ENCODE measurements at regions not wholly inside any gene's neighbourhood (a gene's known extent, or its start where the extent isn't known, plus 50 kb on each side); places are given as distances from the start of the nearest gene placed in this dataset.

- Histone ChIP-seq H3K36me3 (no peaks in the 10 kb centered on the region), H3K27ac (no peak overlapping the region), H3K4me3 (no peak overlapping the region), H3K27me3 (no peaks in the 10 kb centered on the region), H3K9me3 (no peaks in the 10 kb centered on the region), H3K4me1 (no peaks in the 10 kb centered on the region)
- no peak for FAIRE-seq
- TF ChIP-seq, protein P1, sequence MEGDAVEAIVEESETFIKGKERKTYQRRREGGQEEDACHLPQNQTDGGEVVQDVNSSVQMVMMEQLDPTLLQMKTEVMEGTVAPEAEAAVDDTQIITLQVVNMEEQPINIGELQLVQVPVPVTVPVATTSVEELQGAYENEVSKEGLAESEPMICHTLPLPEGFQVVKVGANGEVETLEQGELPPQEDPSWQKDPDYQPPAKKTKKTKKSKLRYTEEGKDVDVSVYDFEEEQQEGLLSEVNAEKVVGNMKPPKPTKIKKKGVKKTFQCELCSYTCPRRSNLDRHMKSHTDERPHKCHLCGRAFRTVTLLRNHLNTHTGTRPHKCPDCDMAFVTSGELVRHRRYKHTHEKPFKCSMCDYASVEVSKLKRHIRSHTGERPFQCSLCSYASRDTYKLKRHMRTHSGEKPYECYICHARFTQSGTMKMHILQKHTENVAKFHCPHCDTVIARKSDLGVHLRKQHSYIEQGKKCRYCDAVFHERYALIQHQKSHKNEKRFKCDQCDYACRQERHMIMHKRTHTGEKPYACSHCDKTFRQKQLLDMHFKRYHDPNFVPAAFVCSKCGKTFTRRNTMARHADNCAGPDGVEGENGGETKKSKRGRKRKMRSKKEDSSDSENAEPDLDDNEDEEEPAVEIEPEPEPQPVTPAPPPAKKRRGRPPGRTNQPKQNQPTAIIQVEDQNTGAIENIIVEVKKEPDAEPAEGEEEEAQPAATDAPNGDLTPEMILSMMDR (IDR thresholded peaks at IDR 0.05), result no peak
- DNase-seq, result no peak
- intact Hi-C loops (cut with DNase I), result no loop called here
- no peak for ATAC-seq
Observed at GRCh38 chr20:52056203-52057062, 135.1 kb downstream of the ZFP64 start.

GRCh38 chr20:52054123-52054522 is 137.5 kb downstream of the ZFP64 start:
- intact Hi-C loops (cut with DNase I), result no loop called here
- no peaks in the 10 kb centered on the region for H3K36me3 ChIP-seq
- H3K9me3 ChIP-seq, result no peaks in the 10 kb centered on the region
- 95 to 99% methylated on average over 5 of the region's 5 CpGs for WGBS, 2 donors
- DNase-seq (no peak), FAIRE-seq (no peak), ATAC-seq (no peak)
- no peak overlapping the region for H3K27ac ChIP-seq
- no peaks in the 10 kb centered on the region for H3K27me3 ChIP-seq
- TF ChIP-seq, protein P1 (IDR thresholded peaks at IDR 0.05), result no peak
- H3K4me3 ChIP-seq, result no peak overlapping the region
- no peaks in the 10 kb centered on the region for H3K4me1 ChIP-seq

- WGBS, 2 donors, result 47 to 52% methylated on average over 7 of the region's 7 CpGs
- Histone ChIP-seq H3K4me3 (no peak overlapping the region), H3K27ac (no peak overlapping the region), H3K9me3 (no peaks in the 10 kb centered on the region), H3K27me3 (no peaks in the 10 kb centered on the region), H3K4me1 (no peaks in the 10 kb centered on the region), H3K36me3 (no peaks in the 10 kb centered on the region)
- TF ChIP-seq, protein P1 (IDR thresholded peaks at IDR 0.05), result no peak
- DNase-seq (no peak), ATAC-seq (no peak), FAIRE-seq (no peak)
- intact Hi-C loops (cut with DNase I), result no loop called here
Observed at GRCh38 chr20:52049001-52049731, 142.4 kb downstream of the ZFP64 start.

DNA sequence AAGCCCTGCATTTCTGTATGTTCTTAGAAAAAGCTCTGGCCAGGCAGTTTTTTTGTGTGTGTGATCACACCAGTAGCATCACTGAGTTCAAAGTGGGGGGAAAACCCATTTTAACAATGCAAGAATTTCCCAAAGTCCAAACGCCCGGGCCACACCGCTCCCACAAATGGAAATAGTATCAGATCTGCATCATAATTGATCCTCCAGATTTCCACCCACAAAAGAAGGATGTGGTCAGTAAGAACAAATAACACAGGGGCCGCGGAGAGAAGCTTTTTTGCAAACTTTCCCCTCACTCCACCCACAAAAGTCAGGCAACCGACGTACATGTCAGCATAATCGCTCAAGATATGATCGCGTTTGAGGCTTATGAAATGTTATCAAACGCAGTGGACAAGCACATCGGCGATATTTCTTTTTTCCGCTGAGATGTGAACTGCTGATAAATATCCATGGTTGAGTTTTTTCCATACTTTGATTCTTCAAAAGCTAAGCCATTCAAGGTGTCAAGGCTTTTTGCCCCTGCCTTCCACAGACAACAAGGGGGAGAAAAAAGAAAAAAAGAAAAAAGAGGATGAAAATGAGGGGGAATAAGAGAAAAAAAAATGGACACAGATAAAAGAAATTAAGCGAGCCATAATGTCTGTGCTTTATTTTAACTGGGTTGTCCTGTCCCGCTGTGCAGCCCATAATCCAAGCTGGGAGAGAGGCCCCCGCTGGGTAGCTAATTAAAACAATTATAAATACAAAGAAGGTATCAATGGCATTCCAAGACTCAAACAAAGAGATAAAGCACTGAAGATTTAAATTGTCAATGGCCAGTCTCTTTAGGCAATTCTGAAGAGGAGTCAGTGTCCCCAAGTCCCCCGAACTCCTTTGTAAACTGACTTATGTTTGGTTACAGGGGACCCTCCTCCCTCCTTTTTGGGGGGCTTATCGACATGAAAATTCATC is 143.5 kb downstream of the ZFP64 start:
- Histone ChIP-seq H3K36me3 (no peaks in the 10 kb centered on the region), H3K4me3 (no peak overlapping the region), H3K4me1 (no peaks in the 10 kb centered on the region), H3K27me3 (no peaks in the 10 kb centered on the region), H3K27ac (no peak overlapping the region), H3K9me3 (no peaks in the 10 kb centered on the region)
- TF ChIP-seq, protein P1 (IDR thresholded peaks at IDR 0.05), result no peak
- WGBS, 2 donors, result 57 to 58% methylated on average over 19 of the region's 19 CpGs
- DNase-seq (no peak), FAIRE-seq (no peak), ATAC-seq (no peak)
- intact Hi-C loops (cut with DNase I), result no loop called here
